ENCODE measurements at regions not wholly inside any gene's neighbourhood (a gene's known extent, or its start where the extent isn't known, plus 50 kb on each side); places are given as distances from the start of the nearest gene placed in this dataset.

DNA sequence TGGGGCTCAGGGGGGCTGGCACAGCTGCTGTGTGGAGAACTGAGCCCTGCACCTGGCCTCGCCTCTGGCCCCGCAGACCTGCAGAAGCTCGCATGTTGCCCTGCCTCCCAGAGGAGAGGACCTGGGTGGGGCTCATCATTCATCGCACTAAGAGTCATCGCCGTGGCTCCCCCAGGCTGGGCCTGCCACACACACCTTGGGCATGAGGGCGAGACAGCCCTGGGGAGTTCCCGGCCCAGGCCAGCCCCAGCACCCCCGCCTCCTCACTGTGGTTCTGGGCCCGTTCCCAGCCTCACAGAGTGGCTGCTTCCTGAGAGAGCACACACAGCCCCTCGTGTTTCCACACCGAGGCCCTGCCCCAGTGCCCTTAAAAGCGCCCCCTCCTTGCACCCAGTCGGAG is 694.6 kb downstream of the TBC1D22A start:
- H3K9me3 ChIP-seq = peaks cover 0 to 29% (median 0%) of the 10 kb centered on the region in 4 donors
- H3K27me3 ChIP-seq = no peaks in the 10 kb centered on the region
- no peaks in the 10 kb centered on the region for H3K4me1 ChIP-seq
- H3K27ac ChIP-seq = no peak overlapping the region
- H3K36me3 ChIP-seq = no peaks in the 10 kb centered on the region
- TF ChIP-seq, protein P1, sequence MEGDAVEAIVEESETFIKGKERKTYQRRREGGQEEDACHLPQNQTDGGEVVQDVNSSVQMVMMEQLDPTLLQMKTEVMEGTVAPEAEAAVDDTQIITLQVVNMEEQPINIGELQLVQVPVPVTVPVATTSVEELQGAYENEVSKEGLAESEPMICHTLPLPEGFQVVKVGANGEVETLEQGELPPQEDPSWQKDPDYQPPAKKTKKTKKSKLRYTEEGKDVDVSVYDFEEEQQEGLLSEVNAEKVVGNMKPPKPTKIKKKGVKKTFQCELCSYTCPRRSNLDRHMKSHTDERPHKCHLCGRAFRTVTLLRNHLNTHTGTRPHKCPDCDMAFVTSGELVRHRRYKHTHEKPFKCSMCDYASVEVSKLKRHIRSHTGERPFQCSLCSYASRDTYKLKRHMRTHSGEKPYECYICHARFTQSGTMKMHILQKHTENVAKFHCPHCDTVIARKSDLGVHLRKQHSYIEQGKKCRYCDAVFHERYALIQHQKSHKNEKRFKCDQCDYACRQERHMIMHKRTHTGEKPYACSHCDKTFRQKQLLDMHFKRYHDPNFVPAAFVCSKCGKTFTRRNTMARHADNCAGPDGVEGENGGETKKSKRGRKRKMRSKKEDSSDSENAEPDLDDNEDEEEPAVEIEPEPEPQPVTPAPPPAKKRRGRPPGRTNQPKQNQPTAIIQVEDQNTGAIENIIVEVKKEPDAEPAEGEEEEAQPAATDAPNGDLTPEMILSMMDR (IDR thresholded peaks at IDR 0.05) = no peak
- no peak for TF ChIP-seq POLR2A (IDR thresholded peaks at IDR 0.05)
- no peak for TF ChIP-seq EP300 (IDR thresholded peaks at IDR 0.05)
- WGBS, 2 donors = 81 to 87% methylated on average over 13 to 14 of the region's 14 CpGs
- no peak for DNase-seq (ENCODE audit: low spot score in 2 of 2)
- no peak overlapping the region for H3K4me3 ChIP-seq

DNA sequence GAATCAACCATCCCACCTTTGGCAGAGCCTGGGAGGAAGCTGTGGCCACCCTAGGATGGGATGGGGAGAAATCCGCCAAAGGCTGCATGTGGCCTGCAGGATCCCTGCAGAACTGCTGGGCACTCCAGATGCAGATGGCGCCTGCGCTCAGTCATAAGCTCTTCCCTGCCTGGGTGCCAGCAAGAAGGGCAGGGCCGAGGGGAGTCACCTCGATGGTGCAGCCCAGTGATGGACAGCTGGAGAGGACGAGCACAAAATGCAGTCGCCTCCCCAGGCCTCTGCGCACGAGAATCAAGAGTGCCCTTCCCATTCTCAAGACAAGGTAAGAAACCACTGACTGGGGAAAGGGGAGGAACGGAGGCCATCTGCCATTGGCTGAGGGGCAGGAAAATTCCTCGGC is 693.6 kb downstream of the TBC1D22A start:
- Histone ChIP-seq H3K27me3 (no peaks in the 10 kb centered on the region), H3K4me3 (no peak overlapping the region), H3K4me1 (no peaks in the 10 kb centered on the region), H3K36me3 (no peaks in the 10 kb centered on the region), H3K9me3 (peaks cover 0 to 29% (median 0%) of the 10 kb centered on the region in 4 donors), H3K27ac (no peak overlapping the region)
- WGBS, 2 donors = 83 to 87% methylated on average over 9 to 11 of the region's 11 CpGs
- DNase-seq (ENCODE audit: low spot score in 2 of 2) = no peak
- TF ChIP-seq, protein P1 (IDR thresholded peaks at IDR 0.05) = no peak

DNA sequence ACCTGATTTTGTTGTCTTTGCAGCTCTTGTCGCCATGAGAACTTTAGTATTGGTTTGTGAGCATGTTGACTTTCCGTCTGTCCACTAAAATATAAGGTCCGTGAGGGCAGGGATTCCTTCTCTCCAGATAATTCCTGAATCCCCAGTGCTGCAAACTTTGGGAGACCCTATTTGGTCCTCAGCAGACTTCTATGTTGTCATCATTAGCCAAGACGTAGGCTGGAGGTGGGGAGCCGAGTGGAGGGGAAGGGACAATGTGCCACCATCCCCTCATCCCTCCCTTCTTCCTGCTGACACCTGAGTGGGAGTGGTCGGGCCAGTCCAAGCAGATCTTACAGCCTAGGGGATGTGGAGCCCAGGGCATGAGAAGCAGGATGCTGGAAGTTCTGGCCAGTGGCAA is 690.6 kb downstream of the TBC1D22A start:
- peaks cover 0 to 29% (median 0%) of the 10 kb centered on the region in 4 donors for H3K9me3 ChIP-seq

DNA sequence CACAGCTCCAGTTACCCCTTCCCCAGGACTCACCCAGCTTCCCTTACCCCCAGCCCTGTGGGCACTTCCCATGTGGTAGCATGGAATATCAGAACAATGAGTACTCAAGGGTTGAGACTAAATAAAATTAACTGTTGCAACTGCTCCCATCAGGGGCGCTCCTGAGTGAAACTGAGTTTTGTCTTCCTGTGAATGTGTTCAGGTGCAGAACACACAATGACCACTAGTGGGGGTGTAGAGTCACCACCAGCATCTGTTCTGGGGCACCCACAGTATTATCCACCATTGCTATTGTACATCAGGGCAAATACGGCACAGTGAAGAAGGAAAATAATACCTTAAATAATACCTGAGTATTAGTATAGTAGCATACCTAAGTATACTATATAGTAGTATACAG is 689.7 kb downstream of the TBC1D22A start:
- DNase-seq (ENCODE audit: low spot score in 2 of 2) = no peak
- WGBS, 2 donors = 81 to 87% methylated on average over 2 of the region's 2 CpGs

More for the DNA sequence above, 690.6 kb downstream of the TBC1D22A start:
- WGBS, 2 donors = 87 to 92% methylated on average over 6 of the region's 6 CpGs
- TF ChIP-seq, protein P1 (IDR thresholded peaks at IDR 0.05) = no peak
- no peak for TF ChIP-seq POLR2A (IDR thresholded peaks at IDR 0.05)
- no peak for TF ChIP-seq EP300 (IDR thresholded peaks at IDR 0.05)
- DNase-seq (ENCODE audit: low spot score in 2 of 2) = no peak
- no peak overlapping the region for H3K4me3 ChIP-seq
- no peaks in the 10 kb centered on the region for H3K27me3 ChIP-seq
- H3K27ac ChIP-seq = no peak overlapping the region
- H3K4me1 ChIP-seq = no peaks in the 10 kb centered on the region
- no peaks in the 10 kb centered on the region for H3K36me3 ChIP-seq

GRCh38 chr22:47450876-47451475 is 688.5 kb downstream of the TBC1D22A start:
- H3K27me3 ChIP-seq = no peaks in the 10 kb centered on the region
- WGBS, 2 donors = 85 to 88% methylated on average over 8 to 9 of the region's 9 CpGs
- H3K9me3 ChIP-seq = peaks cover 0 to 26% (median 0%) of the 10 kb centered on the region in 4 donors
- DNase-seq (ENCODE audit: low spot score in 2 of 2) = no peak
- no peak overlapping the region for H3K4me3 ChIP-seq
- H3K4me1 ChIP-seq = no peaks in the 10 kb centered on the region
- H3K36me3 ChIP-seq = no peaks in the 10 kb centered on the region
- TF ChIP-seq, protein P1 (IDR thresholded peaks at IDR 0.05) = no peak
- no peak for TF ChIP-seq POLR2A (IDR thresholded peaks at IDR 0.05)
- no peak for TF ChIP-seq EP300 (IDR thresholded peaks at IDR 0.05)
- no peak overlapping the region for H3K27ac ChIP-seq

More for the DNA sequence above, 689.7 kb downstream of the TBC1D22A start:
- Histone ChIP-seq H3K27me3 (no peaks in the 10 kb centered on the region), H3K27ac (no peak overlapping the region), H3K9me3 (peaks cover 0 to 29% (median 0%) of the 10 kb centered on the region in 4 donors), H3K4me3 (no peak overlapping the region), H3K4me1 (no peaks in the 10 kb centered on the region), H3K36me3 (no peaks in the 10 kb centered on the region)
- TF ChIP-seq EP300 (IDR thresholded peaks at IDR 0.05) = no peak
- TF ChIP-seq, protein P1 (IDR thresholded peaks at IDR 0.05) = no peak
- TF ChIP-seq POLR2A (IDR thresholded peaks at IDR 0.05) = no peak

Measured in tibial nerve (tissue), 4 donors.